WTC11 (cell line): ENCODE measurements at regions not wholly inside any gene's neighbourhood (a gene's known extent, or its start where the extent isn't known, plus 50 kb on each side); places are given as distances from the start of the nearest gene placed in this dataset.

Experiments
- ATAC-seq: fragments of 200-7000 bp; cut with Tn5 transposase; 2 replicates; pipeline ENCODE4 v1.10.0; 2021; ENCODE audit warnings: mild to moderate bottlenecking, moderate library complexity
- CTCF ChIA-PET: fragments of 300-600 bp; sonication (Branson Sonifier 250); formaldehyde crosslinking; loops from one replicate; lab custom pipeline; 2021; ENCODE audit warnings: antibody characterized with exemption; lab: Charles Lee
- POLR2A ChIA-PET: fragments of 350-600 bp; sonication (Branson Sonifier 250); formaldehyde crosslinking; loops from one replicate; lab custom pipeline; 2021; ENCODE audit warnings: antibody characterized with exemption; lab: Charles Lee
- DNase-seq: peaks from one replicate; pipeline ENCODE4 v3.0.0; 2021; ENCODE audit warnings: low spot score
- H3K27ac Mint-ChIP-seq: 2 replicates; pipeline ENCODE4 v1.8.0; 2021; ENCODE audit warnings: mixed read lengths
- H3K27me3 Mint-ChIP-seq: 2 replicates; pipeline ENCODE4 v1.8.0; 2021; ENCODE audit warnings: low read depth, mild to moderate bottlenecking, moderate library complexity, mixed read lengths
- H3K36me3 Mint-ChIP-seq: 2 replicates; pipeline ENCODE4 v1.8.0; 2021; ENCODE audit warnings: mixed read lengths
- H3K4me1 Mint-ChIP-seq: 2 replicates; pipeline ENCODE4 v1.8.0; 2022; ENCODE audit warnings: mixed read lengths
- H3K4me3 Mint-ChIP-seq: 2 replicates; pipeline ENCODE4 v1.8.0; 2021; ENCODE audit warnings: mild to moderate bottlenecking, moderate library complexity, mixed read lengths
- H3K9me3 Mint-ChIP-seq: 2 replicates; pipeline ENCODE4 v1.8.0; 2021; ENCODE audit warnings: mixed read lengths
- CREB1 ChIP-seq: sonication (generic); formaldehyde crosslinking; IDR thresholded peaks from 2 replicates; pipeline ENCODE4 v1.8.0; 2023; ENCODE audit warnings: mild to moderate bottlenecking, missing genetic modification reagents
- EMX1 ChIP-seq: fragments of 250-450 bp; sonication (Bioruptor Pico); IDR thresholded peaks from 2 replicates; pipeline ENCODE4 v1.8.0; 2021; ENCODE audit warnings: mild to moderate bottlenecking
- ESRRA ChIP-seq: sonication (generic); formaldehyde crosslinking; IDR thresholded peaks from 2 replicates; pipeline ENCODE4 v1.8.1; 2022; ENCODE audit warnings: mild to moderate bottlenecking, missing genetic modification reagents, borderline replicate concordance
- GABPB1 ChIP-seq: sonication (generic); formaldehyde crosslinking; IDR thresholded peaks from 2 replicates; pipeline ENCODE4 v1.8.1; 2023; ENCODE audit warnings: mild to moderate bottlenecking, missing genetic modification reagents
- MXD4 ChIP-seq: fragments of 250-450 bp; sonication (Bioruptor Pico); IDR thresholded peaks from 2 replicates; pipeline ENCODE4 v1.8.0; 2021; ENCODE audit warnings: mild to moderate bottlenecking, moderate library complexity, borderline replicate concordance
- NFATC4 ChIP-seq: fragments of 250-450 bp; sonication (Bioruptor Pico); IDR thresholded peaks from 2 replicates; pipeline ENCODE4 v1.9.0; 2021; ENCODE audit warnings: mild to moderate bottlenecking
- NFYB ChIP-seq: sonication (generic); formaldehyde crosslinking; conservative IDR thresholded peaks from 2 replicates; pipeline ENCODE4 v1.8.0; 2022; ENCODE audit warnings: low read depth, missing genetic modification reagents
- NR2C2 ChIP-seq: sonication (generic); formaldehyde crosslinking; IDR thresholded peaks from 2 replicates; pipeline ENCODE4 v1.8.0; 2022; ENCODE audit warnings: mild to moderate bottlenecking, missing genetic modification reagents
- OVOL2 ChIP-seq: fragments of 250-450 bp; sonication (Bioruptor Pico); IDR thresholded peaks from 2 replicates; pipeline ENCODE4 v1.9.0; 2021; ENCODE audit warnings: mild to moderate bottlenecking, borderline replicate concordance
- RELA ChIP-seq: sonication (generic); formaldehyde crosslinking; IDR thresholded peaks from 2 replicates; pipeline ENCODE4 v1.8.1; 2022; ENCODE audit warnings: missing genetic modification reagents, mild to moderate bottlenecking, borderline replicate concordance
- SMAD3 ChIP-seq: sonication (generic); formaldehyde crosslinking; IDR thresholded peaks from 2 replicates; pipeline ENCODE4 v1.8.0; 2022; ENCODE audit warnings: missing genetic modification reagents, mild to moderate bottlenecking, borderline replicate concordance
- SP1 ChIP-seq: sonication (generic); formaldehyde crosslinking; conservative IDR thresholded peaks from 2 replicates; pipeline ENCODE4 v1.8.1; 2022; ENCODE audit warnings: missing genetic modification reagents
- ZNF138 ChIP-seq: sonication (generic); formaldehyde crosslinking; conservative IDR thresholded peaks from 2 replicates; pipeline ENCODE4 v1.8.1; 2022; ENCODE audit warnings: mild to moderate bottlenecking, moderate library complexity, missing genetic modification reagents
- ZNF219 ChIP-seq: sonication (generic); formaldehyde crosslinking; IDR thresholded peaks from 2 replicates; pipeline ENCODE4 v1.8.0; 2023; ENCODE audit warnings: missing genetic modification reagents, mild to moderate bottlenecking, borderline replicate concordance
- ZNF396 ChIP-seq: fragments of 250-450 bp; sonication (Bioruptor Pico); IDR thresholded peaks from 2 replicates; pipeline ENCODE4 v1.8.0; 2021; ENCODE audit warnings: mild to moderate bottlenecking, moderate library complexity, borderline replicate concordance
- TF ChIP-seq, protein P1 (sequence below): fragments of 250-450 bp; sonication (Bioruptor Pico); IDR thresholded peaks from 2 replicates; pipeline ENCODE4 v1.9.0; 2021; ENCODE audit warnings: mild to moderate bottlenecking, borderline replicate concordance
- TF ChIP-seq, protein P2 (sequence below): sonication (generic); formaldehyde crosslinking; IDR thresholded peaks from 2 replicates; pipeline ENCODE4 v1.8.1; 2023; ENCODE audit warnings: mild to moderate bottlenecking, missing genetic modification reagents
- TF ChIP-seq, protein P3 (sequence below): sonication (generic); formaldehyde crosslinking; IDR thresholded peaks from 2 replicates; pipeline ENCODE4 v1.8.0; 2022; ENCODE audit warnings: mild to moderate bottlenecking, missing genetic modification reagents
- TF ChIP-seq, protein P4 (sequence below): sonication (generic); formaldehyde crosslinking; IDR thresholded peaks from 2 replicates; pipeline ENCODE4 v1.8.1; 2023; ENCODE audit warnings: mild to moderate bottlenecking, moderate library complexity, missing genetic modification reagents
- TF ChIP-seq, protein P5 (sequence below): sonication (generic); formaldehyde crosslinking; IDR thresholded peaks from 2 replicates; pipeline ENCODE4 v1.8.1; 2022; ENCODE audit warnings: low read depth, missing genetic modification reagents, borderline replicate concordance
- TF ChIP-seq, protein P6 (sequence below): sonication (generic); formaldehyde crosslinking; IDR thresholded peaks from 2 replicates; pipeline ENCODE4 v1.8.0; 2023; ENCODE audit warnings: mild to moderate bottlenecking, missing genetic modification reagents
- TF ChIP-seq, protein P7 (sequence below): fragments of 250-450 bp; sonication (Bioruptor Pico); IDR thresholded peaks from 2 replicates; pipeline ENCODE4 v1.9.0; 2021; ENCODE audit warnings: moderate library complexity, mild to moderate bottlenecking, inconsistent platforms, borderline replicate concordance

DNA sequence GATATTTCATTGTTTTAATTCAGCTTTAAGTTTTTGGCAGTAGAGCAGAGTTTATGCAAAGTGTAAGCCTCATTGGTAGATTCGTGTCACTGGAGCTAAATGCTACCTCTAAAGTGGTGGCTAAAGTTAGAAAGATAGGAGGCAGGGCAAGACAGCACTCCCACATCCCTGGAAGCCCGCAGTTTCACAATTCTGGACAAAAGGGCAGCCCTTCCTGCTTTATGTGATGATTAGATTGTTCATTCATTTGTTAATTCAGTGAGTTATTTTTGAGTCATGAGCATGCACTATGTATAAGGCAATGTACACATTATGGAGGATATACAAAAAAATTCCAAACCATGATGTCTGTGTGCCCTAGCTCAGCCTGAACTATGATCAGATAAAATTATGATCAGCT is 52.1 kb upstream of the EIF3M start:
- ChIA-PET CTCF (no interaction called here), POLR2A (no interaction called here)
- ATAC-seq (no peak), DNase-seq (no peak)
- no peak overlapping the region for H3K4me3 Mint-ChIP-seq
- no peaks in the 10 kb centered on the region for H3K9me3 Mint-ChIP-seq
- no peaks in the 10 kb centered on the region for H3K4me1 Mint-ChIP-seq
- TF ChIP-seq NR2C2 (CRISPR knock-in tag) = no peak
- TF ChIP-seq, protein P1, sequence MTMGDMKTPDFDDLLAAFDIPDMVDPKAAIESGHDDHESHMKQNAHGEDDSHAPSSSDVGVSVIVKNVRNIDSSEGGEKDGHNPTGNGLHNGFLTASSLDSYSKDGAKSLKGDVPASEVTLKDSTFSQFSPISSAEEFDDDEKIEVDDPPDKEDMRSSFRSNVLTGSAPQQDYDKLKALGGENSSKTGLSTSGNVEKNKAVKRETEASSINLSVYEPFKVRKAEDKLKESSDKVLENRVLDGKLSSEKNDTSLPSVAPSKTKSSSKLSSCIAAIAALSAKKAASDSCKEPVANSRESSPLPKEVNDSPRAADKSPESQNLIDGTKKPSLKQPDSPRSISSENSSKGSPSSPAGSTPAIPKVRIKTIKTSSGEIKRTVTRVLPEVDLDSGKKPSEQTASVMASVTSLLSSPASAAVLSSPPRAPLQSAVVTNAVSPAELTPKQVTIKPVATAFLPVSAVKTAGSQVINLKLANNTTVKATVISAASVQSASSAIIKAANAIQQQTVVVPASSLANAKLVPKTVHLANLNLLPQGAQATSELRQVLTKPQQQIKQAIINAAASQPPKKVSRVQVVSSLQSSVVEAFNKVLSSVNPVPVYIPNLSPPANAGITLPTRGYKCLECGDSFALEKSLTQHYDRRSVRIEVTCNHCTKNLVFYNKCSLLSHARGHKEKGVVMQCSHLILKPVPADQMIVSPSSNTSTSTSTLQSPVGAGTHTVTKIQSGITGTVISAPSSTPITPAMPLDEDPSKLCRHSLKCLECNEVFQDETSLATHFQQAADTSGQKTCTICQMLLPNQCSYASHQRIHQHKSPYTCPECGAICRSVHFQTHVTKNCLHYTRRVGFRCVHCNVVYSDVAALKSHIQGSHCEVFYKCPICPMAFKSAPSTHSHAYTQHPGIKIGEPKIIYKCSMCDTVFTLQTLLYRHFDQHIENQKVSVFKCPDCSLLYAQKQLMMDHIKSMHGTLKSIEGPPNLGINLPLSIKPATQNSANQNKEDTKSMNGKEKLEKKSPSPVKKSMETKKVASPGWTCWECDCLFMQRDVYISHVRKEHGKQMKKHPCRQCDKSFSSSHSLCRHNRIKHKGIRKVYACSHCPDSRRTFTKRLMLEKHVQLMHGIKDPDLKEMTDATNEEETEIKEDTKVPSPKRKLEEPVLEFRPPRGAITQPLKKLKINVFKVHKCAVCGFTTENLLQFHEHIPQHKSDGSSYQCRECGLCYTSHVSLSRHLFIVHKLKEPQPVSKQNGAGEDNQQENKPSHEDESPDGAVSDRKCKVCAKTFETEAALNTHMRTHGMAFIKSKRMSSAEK (CRISPR knock-in tag) = no peak
- TF ChIP-seq EMX1 (CRISPR knock-in tag) = no peak
- TF ChIP-seq, protein P2, sequence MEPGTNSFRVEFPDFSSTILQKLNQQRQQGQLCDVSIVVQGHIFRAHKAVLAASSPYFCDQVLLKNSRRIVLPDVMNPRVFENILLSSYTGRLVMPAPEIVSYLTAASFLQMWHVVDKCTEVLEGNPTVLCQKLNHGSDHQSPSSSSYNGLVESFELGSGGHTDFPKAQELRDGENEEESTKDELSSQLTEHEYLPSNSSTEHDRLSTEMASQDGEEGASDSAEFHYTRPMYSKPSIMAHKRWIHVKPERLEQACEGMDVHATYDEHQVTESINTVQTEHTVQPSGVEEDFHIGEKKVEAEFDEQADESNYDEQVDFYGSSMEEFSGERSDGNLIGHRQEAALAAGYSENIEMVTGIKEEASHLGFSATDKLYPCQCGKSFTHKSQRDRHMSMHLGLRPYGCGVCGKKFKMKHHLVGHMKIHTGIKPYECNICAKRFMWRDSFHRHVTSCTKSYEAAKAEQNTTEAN (CRISPR knock-in tag) = no peak
- TF ChIP-seq RELA (CRISPR knock-in tag) = no peak
- TF ChIP-seq CREB1 (CRISPR knock-in tag) = no peak
- no peak for TF ChIP-seq NFATC4 (CRISPR knock-in tag)
- no peak for TF ChIP-seq MXD4 (CRISPR knock-in tag)
- TF ChIP-seq, protein P3, sequence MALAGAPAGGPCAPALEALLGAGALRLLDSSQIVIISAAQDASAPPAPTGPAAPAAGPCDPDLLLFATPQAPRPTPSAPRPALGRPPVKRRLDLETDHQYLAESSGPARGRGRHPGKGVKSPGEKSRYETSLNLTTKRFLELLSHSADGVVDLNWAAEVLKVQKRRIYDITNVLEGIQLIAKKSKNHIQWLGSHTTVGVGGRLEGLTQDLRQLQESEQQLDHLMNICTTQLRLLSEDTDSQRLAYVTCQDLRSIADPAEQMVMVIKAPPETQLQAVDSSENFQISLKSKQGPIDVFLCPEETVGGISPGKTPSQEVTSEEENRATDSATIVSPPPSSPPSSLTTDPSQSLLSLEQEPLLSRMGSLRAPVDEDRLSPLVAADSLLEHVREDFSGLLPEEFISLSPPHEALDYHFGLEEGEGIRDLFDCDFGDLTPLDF (CRISPR knock-in tag) = no peak
- TF ChIP-seq, protein P4, sequence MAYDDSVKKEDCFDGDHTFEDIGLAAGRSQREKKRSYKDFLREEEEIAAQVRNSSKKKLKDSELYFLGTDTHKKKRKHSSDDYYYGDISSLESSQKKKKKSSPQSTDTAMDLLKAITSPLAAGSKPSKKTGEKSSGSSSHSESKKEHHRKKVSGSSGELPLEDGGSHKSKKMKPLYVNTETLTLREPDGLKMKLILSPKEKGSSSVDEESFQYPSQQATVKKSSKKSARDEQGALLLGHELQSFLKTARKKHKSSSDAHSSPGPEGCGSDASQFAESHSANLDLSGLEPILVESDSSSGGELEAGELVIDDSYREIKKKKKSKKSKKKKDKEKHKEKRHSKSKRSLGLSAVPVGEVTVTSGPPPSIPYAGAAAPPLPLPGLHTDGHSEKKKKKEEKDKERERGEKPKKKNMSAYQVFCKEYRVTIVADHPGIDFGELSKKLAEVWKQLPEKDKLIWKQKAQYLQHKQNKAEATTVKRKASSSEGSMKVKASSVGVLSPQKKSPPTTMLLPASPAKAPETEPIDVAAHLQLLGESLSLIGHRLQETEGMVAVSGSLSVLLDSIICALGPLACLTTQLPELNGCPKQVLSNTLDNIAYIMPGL (CRISPR knock-in tag) = no peak
- TF ChIP-seq ZNF138 (CRISPR knock-in tag) = no peak
- no peak for TF ChIP-seq OVOL2 (CRISPR knock-in tag)
- no peak for TF ChIP-seq ESRRA (CRISPR knock-in tag)
- TF ChIP-seq NFYB = no peak
- TF ChIP-seq GABPB1 = no peak
- no peaks in the 10 kb centered on the region for H3K27me3 Mint-ChIP-seq
- H3K36me3 Mint-ChIP-seq = no peaks in the 10 kb centered on the region
- no peak overlapping the region for H3K27ac Mint-ChIP-seq

DNA sequence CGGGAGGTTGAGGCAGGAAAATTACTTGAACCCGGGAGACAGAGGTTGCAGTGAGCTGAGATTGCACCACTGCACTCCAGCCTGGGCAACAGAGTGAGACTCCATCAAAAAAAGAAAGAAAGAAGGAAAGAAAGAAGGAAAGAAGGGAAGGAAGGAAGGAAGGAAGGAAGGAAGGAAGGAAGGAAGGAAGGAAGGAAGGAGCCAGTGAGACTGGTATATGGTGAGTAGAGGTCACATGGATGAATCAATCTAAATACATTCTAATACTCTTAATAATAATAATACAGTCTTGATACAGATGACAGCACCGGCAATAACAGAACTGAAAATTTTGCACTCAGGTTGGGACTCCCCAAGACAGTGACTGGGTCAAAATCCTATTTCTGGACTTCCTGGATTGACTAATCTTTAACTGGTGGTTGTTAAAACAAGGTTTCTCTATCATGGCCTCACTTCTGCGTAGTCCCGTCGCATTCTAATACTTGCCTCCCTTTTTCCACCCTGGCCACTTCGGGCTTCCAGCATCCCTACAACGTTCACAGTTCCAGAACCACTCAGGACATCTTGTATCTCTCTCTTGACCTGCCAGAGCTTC is 53.5 kb upstream of the EIF3M start:
- ATAC-seq = no peak
- Mint-ChIP-seq H3K27ac (no peak overlapping the region), H3K4me1 (no peaks in the 10 kb centered on the region), H3K36me3 (no peaks in the 10 kb centered on the region), H3K4me3 (no peak overlapping the region), H3K27me3 (no peaks in the 10 kb centered on the region), H3K9me3 (peaks cover under 1% of the 10 kb centered on the region; the same call in 1 of the 2 replicates)
- POLR2A ChIA-PET = no interaction called here
- DNase-seq = no peak
- CTCF ChIA-PET = no interaction called here
- TF ChIP-seq, protein P5, sequence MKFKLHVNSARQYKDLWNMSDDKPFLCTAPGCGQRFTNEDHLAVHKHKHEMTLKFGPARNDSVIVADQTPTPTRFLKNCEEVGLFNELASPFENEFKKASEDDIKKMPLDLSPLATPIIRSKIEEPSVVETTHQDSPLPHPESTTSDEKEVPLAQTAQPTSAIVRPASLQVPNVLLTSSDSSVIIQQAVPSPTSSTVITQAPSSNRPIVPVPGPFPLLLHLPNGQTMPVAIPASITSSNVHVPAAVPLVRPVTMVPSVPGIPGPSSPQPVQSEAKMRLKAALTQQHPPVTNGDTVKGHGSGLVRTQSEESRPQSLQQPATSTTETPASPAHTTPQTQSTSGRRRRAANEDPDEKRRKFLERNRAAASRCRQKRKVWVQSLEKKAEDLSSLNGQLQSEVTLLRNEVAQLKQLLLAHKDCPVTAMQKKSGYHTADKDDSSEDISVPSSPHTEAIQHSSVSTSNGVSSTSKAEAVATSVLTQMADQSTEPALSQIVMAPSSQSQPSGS = no peak
- TF ChIP-seq ZNF396 (CRISPR knock-in tag) (no peak), NFATC4 (CRISPR knock-in tag) (no peak), SMAD3 (CRISPR knock-in tag) (no peak), OVOL2 (CRISPR knock-in tag) (no peak), SP1 (no peak), ZNF219 (CRISPR knock-in tag) (no peak), ESRRA (CRISPR knock-in tag) (no peak), CREB1 (CRISPR knock-in tag) (no peak)
- TF ChIP-seq, protein P6, sequence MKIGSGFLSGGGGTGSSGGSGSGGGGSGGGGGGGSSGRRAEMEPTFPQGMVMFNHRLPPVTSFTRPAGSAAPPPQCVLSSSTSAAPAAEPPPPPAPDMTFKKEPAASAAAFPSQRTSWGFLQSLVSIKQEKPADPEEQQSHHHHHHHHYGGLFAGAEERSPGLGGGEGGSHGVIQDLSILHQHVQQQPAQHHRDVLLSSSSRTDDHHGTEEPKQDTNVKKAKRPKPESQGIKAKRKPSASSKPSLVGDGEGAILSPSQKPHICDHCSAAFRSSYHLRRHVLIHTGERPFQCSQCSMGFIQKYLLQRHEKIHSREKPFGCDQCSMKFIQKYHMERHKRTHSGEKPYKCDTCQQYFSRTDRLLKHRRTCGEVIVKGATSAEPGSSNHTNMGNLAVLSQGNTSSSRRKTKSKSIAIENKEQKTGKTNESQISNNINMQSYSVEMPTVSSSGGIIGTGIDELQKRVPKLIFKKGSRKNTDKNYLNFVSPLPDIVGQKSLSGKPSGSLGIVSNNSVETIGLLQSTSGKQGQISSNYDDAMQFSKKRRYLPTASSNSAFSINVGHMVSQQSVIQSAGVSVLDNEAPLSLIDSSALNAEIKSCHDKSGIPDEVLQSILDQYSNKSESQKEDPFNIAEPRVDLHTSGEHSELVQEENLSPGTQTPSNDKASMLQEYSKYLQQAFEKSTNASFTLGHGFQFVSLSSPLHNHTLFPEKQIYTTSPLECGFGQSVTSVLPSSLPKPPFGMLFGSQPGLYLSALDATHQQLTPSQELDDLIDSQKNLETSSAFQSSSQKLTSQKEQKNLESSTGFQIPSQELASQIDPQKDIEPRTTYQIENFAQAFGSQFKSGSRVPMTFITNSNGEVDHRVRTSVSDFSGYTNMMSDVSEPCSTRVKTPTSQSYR (CRISPR knock-in tag) = no peak
- TF ChIP-seq, protein P7, sequence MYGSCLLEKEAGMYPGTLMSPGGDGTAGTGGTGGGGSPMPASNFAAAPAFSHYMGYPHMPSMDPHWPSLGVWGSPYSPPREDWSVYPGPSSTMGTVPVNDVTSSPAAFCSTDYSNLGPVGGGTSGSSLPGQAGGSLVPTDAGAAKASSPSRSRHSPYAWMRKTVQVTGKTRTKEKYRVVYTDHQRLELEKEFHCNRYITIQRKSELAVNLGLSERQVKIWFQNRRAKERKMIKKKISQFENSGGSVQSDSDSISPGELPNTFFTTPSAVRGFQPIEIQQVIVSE (CRISPR knock-in tag) = no peak
